ENCODE measurements at regions not wholly inside any gene's neighbourhood (a gene's known extent, or its start where the extent isn't known, plus 50 kb on each side); places are given as distances from the start of the nearest gene placed in this dataset.

GRCh38 chr12:33828326-33828725 lies 194.0 kb upstream of the ALG10 start:
- TF ChIP-seq POLR2A (IDR thresholded peaks at IDR 0.05) (no peak), EP300 (IDR thresholded peaks at IDR 0.05) (no peak), POLR2AphosphoS5 (IDR thresholded peaks at IDR 0.05) (no peak), CTCF (IDR thresholded peaks at IDR 0.05) (no peak)
- intact Hi-C loops (cut with DNase I; ENCODE audit: low total_unique reads) = no loop called here
- Histone ChIP-seq H3K27me3 (no peaks in the 10 kb centered on the region), H3K27ac (no peak overlapping the region), H3K4me3 (no peak overlapping the region), H3K9me3 (no peaks in the 10 kb centered on the region), H3K36me3 (no peaks in the 10 kb centered on the region), H3K4me1 (no peaks in the 10 kb centered on the region)
- DNase-seq = no peak
- WGBS, 5 donors = 47 to 73% (median 67%) methylated on average over 1 of the region's 1 CpG

- no peaks in the 10 kb centered on the region for H3K36me3 ChIP-seq
These were observed 192.2 kb upstream of the ALG10 start for GRCh38 chr12:33830070-33830469.

GRCh38 chr12:33832900-33833299 lies 189.4 kb upstream of the ALG10 start:
- WGBS, 5 donors = 53 to 80% (median 70%) methylated on average over 3 of the region's 3 CpGs
- intact Hi-C loops (cut with DNase I; ENCODE audit: low total_unique reads) = no loop called here

More at GRCh38 chr12:33830070-33830469, 192.2 kb upstream of the ALG10 start:
- Histone ChIP-seq H3K9me3 (no peaks in the 10 kb centered on the region), H3K4me1 (no peaks in the 10 kb centered on the region), H3K27ac (no peak overlapping the region), H3K27me3 (no peaks in the 10 kb centered on the region), H3K4me3 (no peak overlapping the region)
- intact Hi-C loops (cut with DNase I; ENCODE audit: low total_unique reads) = no loop called here
- 72 to 90% (median 85%) methylated on average over 2 of the region's 2 CpGs for WGBS, 5 donors
- no peak for DNase-seq
- no peak for TF ChIP-seq EP300 (IDR thresholded peaks at IDR 0.05)
- no peak for TF ChIP-seq POLR2AphosphoS5 (IDR thresholded peaks at IDR 0.05)
- no peak for TF ChIP-seq CTCF (IDR thresholded peaks at IDR 0.05)
- no peak for TF ChIP-seq POLR2A (IDR thresholded peaks at IDR 0.05)

GRCh38 chr12:33834672-33835071 lies 187.6 kb upstream of the ALG10 start:
- Histone ChIP-seq H3K4me3 (no peak overlapping the region), H3K4me1 (no peaks in the 10 kb centered on the region), H3K27ac (no peak overlapping the region), H3K9me3 (no peaks in the 10 kb centered on the region), H3K36me3 (no peaks in the 10 kb centered on the region), H3K27me3 (no peaks in the 10 kb centered on the region)
- TF ChIP-seq CTCF (IDR thresholded peaks at IDR 0.05) = no peak
- TF ChIP-seq POLR2AphosphoS5 (IDR thresholded peaks at IDR 0.05) = no peak
- no peak for TF ChIP-seq POLR2A (IDR thresholded peaks at IDR 0.05)
- no peak for TF ChIP-seq EP300 (IDR thresholded peaks at IDR 0.05)
- WGBS, 5 donors = 89 to 93% (median 91%) methylated on average over 1 of the region's 1 CpG
- intact Hi-C loops (cut with DNase I; ENCODE audit: low total_unique reads) = no loop called here
- DNase-seq = no peak

More at GRCh38 chr12:33832900-33833299, 189.4 kb upstream of the ALG10 start:
- Histone ChIP-seq H3K9me3 (no peaks in the 10 kb centered on the region), H3K27ac (no peak overlapping the region), H3K4me3 (no peak overlapping the region), H3K27me3 (no peaks in the 10 kb centered on the region), H3K4me1 (no peaks in the 10 kb centered on the region), H3K36me3 (no peaks in the 10 kb centered on the region)
- DNase-seq = no peak
- TF ChIP-seq CTCF (IDR thresholded peaks at IDR 0.05) = no peak
- no peak for TF ChIP-seq EP300 (IDR thresholded peaks at IDR 0.05)
- TF ChIP-seq POLR2A (IDR thresholded peaks at IDR 0.05) = no peak
- no peak for TF ChIP-seq POLR2AphosphoS5 (IDR thresholded peaks at IDR 0.05)

Data from stomach (tissue), 8 donors.